Bronchial epithelial cell (primary cell): ENCODE measurements at regions not wholly inside any gene's neighbourhood (a gene's known extent, or its start where the extent isn't known, plus 50 kb on each side); places are given as distances from the start of the nearest gene placed in this dataset.
"Not testable (repeated sequence)": the region's sequence is repeated elsewhere in the genome, so short reads cannot be mapped to it uniquely, and the experiment has no call there.

Experiments
- DNase-seq: peaks from one replicate; pipeline ENCODE4 v3.0.0-alpha.2; 2010; ENCODE audit warnings: low read depth
- FAIRE-seq: peaks from 2 replicates; lab custom pipeline; 2011; peaks lifted over from hg19 to GRCh38; lab: Jason Lieb, UNC
- H3K27me3 ChIP-seq: 2 replicates; pipeline ENCODE4 v1.5.1; 2011; ENCODE audit warnings: low read length; ENCODE audit not compliant: control insufficient read depth, insufficient read depth
- H3K36me3 ChIP-seq: 2 replicates; pipeline ENCODE4 v1.5.1; 2011; ENCODE audit warnings: low read length; ENCODE audit not compliant: control insufficient read depth, insufficient read depth
- H3K4me3 ChIP-seq: 2 replicates; pipeline ENCODE4 v1.5.1; 2011; ENCODE audit warnings: mild to moderate bottlenecking, low read depth, low read length, control low read depth
- CTCF ChIP-seq: IDR thresholded peaks from 2 replicates; pipeline ENCODE4 v1.5.1; 2011; ENCODE audit warnings: mild to moderate bottlenecking, moderate library complexity, low read length, control low read depth, inconsistent platforms; ENCODE audit not compliant: insufficient read depth, severe bottlenecking

GRCh38 chr5:130323804-130324454 lies 419.7 kb downstream of the CHSY3 start:
- FAIRE-seq (no peak), DNase-seq (peak; percentile 96)

GRCh38 chr5:130321931-130322330 lies 417.7 kb downstream of the CHSY3 start:
- FAIRE-seq (no peak), DNase-seq (no peak)
- Histone ChIP-seq H3K27me3 (no peaks in the 10 kb centered on the region), H3K36me3 (no peaks in the 10 kb centered on the region), H3K4me3 (no peak overlapping the region)
- no peak for TF ChIP-seq CTCF

More at GRCh38 chr5:130323804-130324454, 419.7 kb downstream of the CHSY3 start:
- no peak overlapping the region for H3K4me3 ChIP-seq
- H3K36me3 ChIP-seq, result no peaks in the 10 kb centered on the region
- TF ChIP-seq CTCF, result no peak
- no peaks in the 10 kb centered on the region for H3K27me3 ChIP-seq

GRCh38 chr5:130316971-130317680 lies 412.9 kb downstream of the CHSY3 start:
- DNase-seq (peak; percentile 53), FAIRE-seq (no peak)
- no peak for TF ChIP-seq CTCF
- no peaks in the 10 kb centered on the region for H3K36me3 ChIP-seq
- H3K4me3 ChIP-seq, result no peak overlapping the region
- no peaks in the 10 kb centered on the region for H3K27me3 ChIP-seq

- DNase-seq (no peak), FAIRE-seq (no peak)
Observed at GRCh38 chr5:130295235-130295634, 391.0 kb downstream of the CHSY3 start.

GRCh38 chr5:130294798-130295197 lies 390.5 kb downstream of the CHSY3 start:
- not testable (repeated sequence) for FAIRE-seq, H3K27me3 ChIP-seq, H3K36me3 ChIP-seq, H3K4me3 ChIP-seq
- peak; percentile 21 for DNase-seq

More at GRCh38 chr5:130295235-130295634, 391.0 kb downstream of the CHSY3 start:
- Histone ChIP-seq H3K27me3 (no peaks in the 10 kb centered on the region), H3K4me3 (no peak overlapping the region), H3K36me3 (no peaks in the 10 kb centered on the region)
- TF ChIP-seq CTCF, result no peak

DNA sequence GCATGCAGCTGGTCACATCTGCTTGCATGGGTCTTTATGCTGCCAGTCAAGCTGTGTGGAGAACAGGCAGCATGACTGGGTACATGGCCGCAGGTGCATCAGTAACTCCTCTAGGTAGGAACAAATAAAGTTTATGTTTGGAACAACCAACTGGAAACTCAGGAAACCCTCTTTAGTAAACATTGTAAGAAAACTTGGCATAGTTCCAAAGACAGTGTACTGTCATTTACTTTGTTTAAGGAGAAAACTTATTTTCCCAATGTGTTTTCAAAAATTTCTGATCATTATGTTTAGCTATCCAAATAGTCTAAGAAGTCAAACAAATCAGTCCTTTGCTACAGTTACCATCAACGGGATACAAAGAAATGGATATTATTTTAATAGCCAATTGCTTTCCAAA lies 386.0 kb downstream of the CHSY3 start:
- no peak for TF ChIP-seq CTCF
- FAIRE-seq (no peak), DNase-seq (peak; percentile 22)

More for the DNA sequence above, 386.0 kb downstream of the CHSY3 start:
- no peak overlapping the region for H3K4me3 ChIP-seq
- no peaks in the 10 kb centered on the region for H3K27me3 ChIP-seq
- no peaks in the 10 kb centered on the region for H3K36me3 ChIP-seq
